Ovary (tissue), 7 donors: ENCODE measurements at regions not wholly inside any gene's neighbourhood (a gene's known extent, or its start where the extent isn't known, plus 50 kb on each side); places are given as distances from the start of the nearest gene placed in this dataset.

ENCODE experiments used
- DNase-seq, 5 donors: peaks; one replicate each; pipeline ENCODE4 v3.0.0-alpha.2; 2019 to 2020
- H3K27ac ChIP-seq, 2 donors: fragments of 200-600 bp; one replicate each; pipeline versions ENCODE4 v1.5.1 to v1.8.0; 2019 to 2022
- H3K27me3 ChIP-seq: fragments of 200-600 bp; one replicate; pipeline ENCODE4 v1.8.0; 2022
- H3K36me3 ChIP-seq: fragments of 200-600 bp; sonication (generic); one replicate; pipeline ENCODE4 v1.5.1; 2019
- H3K4me1 ChIP-seq: one replicate; pipeline ENCODE4 v1.8.1; 2013; ENCODE audit warnings: mild to moderate bottlenecking, moderate library complexity; ENCODE audit not compliant: insufficient read depth
- H3K4me3 ChIP-seq: fragments of 200-600 bp; sonication (generic); one replicate; pipeline ENCODE4 v1.5.1; 2017
- H3K9me3 ChIP-seq, 2 donors: fragments of 200-600 bp in 1 of 2; sonication (generic) in 1 of 2; one replicate each; pipeline versions ENCODE4 v1.5.1 to v1.8.1; 2013 to 2019; ENCODE audit warnings: mild to moderate bottlenecking in 1 of 2, moderate library complexity in 1 of 2
- CTCF ChIP-seq, 3 donors: fragments of 450-650 bp in 2 of 3; fragments of 200-600 bp in 1 of 3; IDR thresholded peaks; one replicate each; pipeline versions ENCODE4 v1.5.1 to v1.8.0; 2016 to 2022; ENCODE audit warnings: antibody characterized with exemption in 3 of 3, mild to moderate bottlenecking in 1 of 3
- EP300 ChIP-seq: sonication (generic); formaldehyde crosslinking; IDR thresholded peaks from one replicate; pipeline ENCODE4 v1.6.1; 2017; ENCODE audit warnings: antibody characterized with exemption
- POLR2A ChIP-seq: fragments of 450-650 bp; IDR thresholded peaks from one replicate; pipeline ENCODE4 v1.6.1; 2017; ENCODE audit warnings: antibody characterized with exemption, mild to moderate bottlenecking, moderate library complexity
- WGBS, 3 donors: extraction: QIAGEN DNeasy Blood & Tissue Kit in 1 of 3; methylation state at CpG; one replicate each; pipeline versions ENCODE4 v1.1.5 to v1.1.7; 2013 to 2017; 5-methylcytosine and 5-hydroxymethylcytosine counted together
- intact Hi-C, 4 donors: fragments of 100-400 bp; cut with DNase I; formaldehyde crosslinking; loops; one replicate each; pipeline versions ENCODE4 v1.11.0 to v1.15.1; 2022 to 2023
- donor health status: DM: no; HTN: no; CAD: no; lungs with moderate emphysema.
- donor health status: DM: no; HTN: no; CAD: no.
- donor health status: Bipolar disorder and iron deficiency.
- donor health status: DM: no; HTN: no; CAD: no.
- donor health status: DM: yes; HTN: yes; CAD: no.

- Histone ChIP-seq H3K36me3 (no peaks in the 10 kb centered on the region), H3K4me3 (no peak overlapping the region), H3K27me3 (no peaks in the 10 kb centered on the region), H3K27ac (no peak overlapping the region), H3K9me3 (no peaks in the 10 kb centered on the region), H3K4me1 (no peaks in the 10 kb centered on the region)
- no peak for TF ChIP-seq POLR2A
- no peak for TF ChIP-seq EP300
- TF ChIP-seq CTCF (IDR thresholded peaks at IDR 0.05): no peak
- WGBS, 3 donors: 65 to 85% (median 76%) methylated on average over 1 of the region's 1 CpG
- no peak for DNase-seq
- intact Hi-C loops: no loop called here
Observed at GRCh38 chr6:98339506-98339905, 494.9 kb upstream of the POU3F2 start.

- no peaks in the 10 kb centered on the region for H3K9me3 ChIP-seq
- no peak for TF ChIP-seq CTCF (IDR thresholded peaks at IDR 0.05)
- TF ChIP-seq POLR2A: no peak
- no peak for TF ChIP-seq EP300
- no peak overlapping the region for H3K4me3 ChIP-seq
- intact Hi-C loops: no loop called here
- no peaks in the 10 kb centered on the region for H3K27me3 ChIP-seq
- no peak for DNase-seq
- no peak overlapping the region for H3K27ac ChIP-seq
- H3K36me3 ChIP-seq: no peaks in the 10 kb centered on the region
- no peaks in the 10 kb centered on the region for H3K4me1 ChIP-seq
Observed at GRCh38 chr6:98343004-98343403, 491.4 kb upstream of the POU3F2 start.

GRCh38 chr6:98343797-98344196, 490.6 kb upstream of the POU3F2 start:
- intact Hi-C loops: no loop called here
- Histone ChIP-seq H3K27me3 (no peaks in the 10 kb centered on the region), H3K4me1 (no peaks in the 10 kb centered on the region), H3K36me3 (no peaks in the 10 kb centered on the region), H3K27ac (no peak overlapping the region), H3K9me3 (no peaks in the 10 kb centered on the region), H3K4me3 (no peak overlapping the region)
- DNase-seq: no peak
- no peak for TF ChIP-seq CTCF (IDR thresholded peaks at IDR 0.05)
- no peak for TF ChIP-seq POLR2A
- TF ChIP-seq EP300: no peak

- H3K27me3 ChIP-seq: no peaks in the 10 kb centered on the region
- 68 to 82% (median 77%) methylated on average over 2 of the region's 2 CpGs for WGBS, 3 donors
Observed at GRCh38 chr6:98352348-98352747, 482.0 kb upstream of the POU3F2 start.

More at GRCh38 chr6:98352348-98352747, 482.0 kb upstream of the POU3F2 start:
- H3K4me1 ChIP-seq: no peaks in the 10 kb centered on the region
- TF ChIP-seq CTCF (IDR thresholded peaks at IDR 0.05) (no peak), POLR2A (no peak), EP300 (no peak)
- H3K27ac ChIP-seq: no peak overlapping the region
- no peaks in the 10 kb centered on the region for H3K9me3 ChIP-seq
- H3K4me3 ChIP-seq: no peak overlapping the region
- no peak for DNase-seq
- intact Hi-C loops: no loop called here
- no peaks in the 10 kb centered on the region for H3K36me3 ChIP-seq
